ENCODE measurements at regions not wholly inside any gene's neighbourhood (a gene's known extent, or its start where the extent isn't known, plus 50 kb on each side); places are given as distances from the start of the nearest gene placed in this dataset.

DNA sequence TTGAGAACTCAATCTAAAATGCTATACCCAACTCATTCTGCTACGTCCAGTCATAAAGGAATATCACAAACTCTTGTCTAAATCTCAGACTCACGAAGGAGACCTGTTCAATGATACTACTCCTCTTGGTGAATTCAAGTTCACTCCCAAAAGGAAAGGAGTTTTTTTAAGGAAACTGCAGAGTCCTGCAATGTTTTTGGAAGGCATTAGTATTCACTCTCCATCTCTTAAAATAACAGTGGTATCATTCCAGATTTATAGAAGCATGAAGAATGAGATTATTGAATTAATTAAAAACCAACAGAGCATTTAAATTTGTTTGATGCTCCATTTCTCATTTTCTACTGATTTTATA is 73.4 kb downstream of the FOXD1 start:
- CTCF ChIA-PET (ENCODE audit: unreplicated experiment) = no interaction called here
- intact Hi-C loops (cut with micrococcal nuclease; ENCODE audit: unreplicated experiment) = no loop called here
- H4K20me1 ChIP-seq (ENCODE audit: insufficient read depth, low read length) = no peaks in the 10 kb centered on the region
- H2AFZ ChIP-seq (ENCODE audit: low read length) = no peak overlapping the region
- no peaks in the 10 kb centered on the region for H3K79me2 ChIP-seq (ENCODE audit: insufficient read depth, low read depth, low read length)
- no peak overlapping the region for H3K4me3 ChIP-seq (ENCODE audit: low read depth, low read length, poor library complexity, severe bottlenecking)
- H3K4me2 ChIP-seq (ENCODE audit: low read length) = no peak overlapping the region
- DNase-seq (ENCODE audit: low spot score) = no peak
- H3K9me2 ChIP-seq (ENCODE audit: insufficient read depth, low read length) = no peaks in the 10 kb centered on the region
- no peak overlapping the region for H3K27ac ChIP-seq (ENCODE audit: low read depth, low read length, poor library complexity, severe bottlenecking)
- TF ChIP-seq EZH2phosphoT487 (IDR thresholded peaks at IDR 0.05; ENCODE audit: borderline replicate concordance, low read depth, low read length) = no peak
- TF ChIP-seq, protein P1, sequence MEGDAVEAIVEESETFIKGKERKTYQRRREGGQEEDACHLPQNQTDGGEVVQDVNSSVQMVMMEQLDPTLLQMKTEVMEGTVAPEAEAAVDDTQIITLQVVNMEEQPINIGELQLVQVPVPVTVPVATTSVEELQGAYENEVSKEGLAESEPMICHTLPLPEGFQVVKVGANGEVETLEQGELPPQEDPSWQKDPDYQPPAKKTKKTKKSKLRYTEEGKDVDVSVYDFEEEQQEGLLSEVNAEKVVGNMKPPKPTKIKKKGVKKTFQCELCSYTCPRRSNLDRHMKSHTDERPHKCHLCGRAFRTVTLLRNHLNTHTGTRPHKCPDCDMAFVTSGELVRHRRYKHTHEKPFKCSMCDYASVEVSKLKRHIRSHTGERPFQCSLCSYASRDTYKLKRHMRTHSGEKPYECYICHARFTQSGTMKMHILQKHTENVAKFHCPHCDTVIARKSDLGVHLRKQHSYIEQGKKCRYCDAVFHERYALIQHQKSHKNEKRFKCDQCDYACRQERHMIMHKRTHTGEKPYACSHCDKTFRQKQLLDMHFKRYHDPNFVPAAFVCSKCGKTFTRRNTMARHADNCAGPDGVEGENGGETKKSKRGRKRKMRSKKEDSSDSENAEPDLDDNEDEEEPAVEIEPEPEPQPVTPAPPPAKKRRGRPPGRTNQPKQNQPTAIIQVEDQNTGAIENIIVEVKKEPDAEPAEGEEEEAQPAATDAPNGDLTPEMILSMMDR (conservative IDR thresholded peaks at IDR 0.05; ENCODE audit: low read length) = no peak
- H3K36me3 ChIP-seq (ENCODE audit: insufficient read depth, low read length) = no peaks in the 10 kb centered on the region
- H3K4me1 ChIP-seq (ENCODE audit: insufficient read depth, low read length, poor library complexity, severe bottlenecking) = no peaks in the 10 kb centered on the region
- no TSS peak for BruUV-seq (replicated peaks)
- POLR2A ChIA-PET = interaction anchor here (0.5 kb wide), 1 partner anchor 1546 kb away, joined by 4 read pairs; no protein-coding TSS in a partner anchor
- no peaks in the 10 kb centered on the region for H3K9me3 ChIP-seq (ENCODE audit: low read length)

DNA sequence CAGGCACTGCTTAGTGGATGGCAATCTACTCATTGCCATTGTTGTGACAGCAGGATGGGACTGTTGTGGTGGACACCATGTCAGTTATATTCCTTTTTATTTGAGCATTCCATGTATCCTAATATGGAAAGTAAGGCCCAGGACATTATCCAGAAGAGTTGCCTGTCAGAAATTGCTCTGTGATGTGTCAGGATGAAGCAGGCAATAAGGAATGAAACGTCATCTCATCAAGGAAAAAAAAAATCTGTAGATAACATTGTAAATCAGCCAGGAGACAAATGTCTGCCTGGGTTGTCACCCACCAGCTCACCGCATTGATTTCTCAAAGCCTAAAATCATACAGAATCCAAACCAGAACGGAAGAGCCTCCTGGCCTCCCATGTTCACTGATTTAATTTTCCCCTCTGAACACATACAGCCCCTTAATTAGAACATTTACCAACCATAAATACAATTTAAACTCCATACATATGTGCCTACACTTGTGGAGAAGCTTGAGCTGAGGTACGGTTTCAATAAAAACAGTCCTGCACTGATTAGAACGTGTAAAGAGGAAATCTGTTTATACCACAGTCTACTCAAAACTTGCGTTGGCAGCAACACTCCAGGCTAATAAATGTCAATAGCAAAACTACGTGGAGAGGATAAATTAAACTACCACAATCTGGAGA is 73.9 kb downstream of the FOXD1 start:
- no peak overlapping the region for H3K4me3 ChIP-seq (ENCODE audit: low read depth, low read length, poor library complexity, severe bottlenecking)
- DNase-seq (ENCODE audit: low spot score) = no peak
- no peak overlapping the region for H3K27ac ChIP-seq (ENCODE audit: low read depth, low read length, poor library complexity, severe bottlenecking)
- TF ChIP-seq EZH2phosphoT487 (IDR thresholded peaks at IDR 0.05; ENCODE audit: borderline replicate concordance, low read depth, low read length) = no peak
- TF ChIP-seq, protein P1 (conservative IDR thresholded peaks at IDR 0.05; ENCODE audit: low read length) = no peak
- intact Hi-C loops (cut with micrococcal nuclease; ENCODE audit: unreplicated experiment) = no loop called here
- H4K20me1 ChIP-seq (ENCODE audit: insufficient read depth, low read length) = no peaks in the 10 kb centered on the region
- CTCF ChIA-PET (ENCODE audit: unreplicated experiment) = no interaction called here
- no TSS peak for BruUV-seq (replicated peaks)
- POLR2A ChIA-PET = interaction anchor here (0.5 kb wide), 1 partner anchor 1547 kb away, joined by 4 read pairs; no protein-coding TSS in a partner anchor
- H3K9me3 ChIP-seq (ENCODE audit: low read length) = no peaks in the 10 kb centered on the region
- H3K4me1 ChIP-seq (ENCODE audit: insufficient read depth, low read length, poor library complexity, severe bottlenecking) = no peaks in the 10 kb centered on the region
- H3K4me2 ChIP-seq (ENCODE audit: low read length) = no peak overlapping the region
- H3K9me2 ChIP-seq (ENCODE audit: insufficient read depth, low read length) = no peaks in the 10 kb centered on the region
- no peak overlapping the region for H2AFZ ChIP-seq (ENCODE audit: low read length)
- no peaks in the 10 kb centered on the region for H3K79me2 ChIP-seq (ENCODE audit: insufficient read depth, low read depth, low read length)
- H3K36me3 ChIP-seq (ENCODE audit: insufficient read depth, low read length) = no peaks in the 10 kb centered on the region

DNA sequence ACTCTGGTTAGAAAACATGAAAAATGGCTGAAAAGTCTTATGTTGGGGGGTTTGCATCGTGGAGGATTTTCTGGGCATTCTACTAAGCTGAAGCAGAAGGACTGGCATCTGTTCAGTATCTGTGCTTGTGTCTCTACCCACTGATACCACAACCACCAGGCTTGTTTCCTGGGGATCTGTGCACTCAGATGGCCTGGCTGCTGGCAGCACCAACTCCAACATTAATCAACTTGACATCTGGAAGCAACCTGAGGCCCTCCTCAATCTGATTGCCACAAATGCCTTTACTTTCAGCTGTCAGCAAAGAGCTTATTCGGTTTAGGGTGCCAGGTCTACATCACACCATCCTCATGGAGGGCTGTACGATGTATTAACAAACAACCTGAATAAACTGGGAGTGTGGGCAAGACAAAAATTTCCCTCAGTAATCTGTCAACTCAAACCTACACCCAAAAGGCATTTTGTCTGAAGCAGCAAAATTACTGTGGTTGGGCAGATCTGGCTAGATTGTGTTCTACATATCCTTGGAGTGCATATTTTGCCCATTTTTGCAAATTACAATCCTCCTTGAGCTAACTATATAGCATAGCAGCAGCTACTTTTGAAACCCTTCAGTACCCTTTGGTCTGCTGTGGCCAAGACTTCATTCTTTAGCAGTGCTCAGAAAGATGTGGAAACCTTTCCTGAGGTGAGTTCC is 74.6 kb downstream of the FOXD1 start:
- H3K4me2 ChIP-seq (ENCODE audit: low read length) = no peak overlapping the region
- ChIA-PET CTCF (ENCODE audit: unreplicated experiment) (interaction anchor here (0.5 kb wide), 1 partner anchor 317 kb away, joined by 3 read pairs; no protein-coding TSS in a partner anchor), POLR2A (interaction anchor here (1.2 kb wide), 1 partner anchor 9 kb away, joined by 3 read pairs; no protein-coding TSS in a partner anchor)
- no TSS peak for BruUV-seq (replicated peaks)
- no peak overlapping the region for H2AFZ ChIP-seq (ENCODE audit: low read length)
- H3K79me2 ChIP-seq (ENCODE audit: insufficient read depth, low read depth, low read length) = no peaks in the 10 kb centered on the region
- H3K27ac ChIP-seq (ENCODE audit: low read depth, low read length, poor library complexity, severe bottlenecking) = no peak overlapping the region
- DNase-seq (ENCODE audit: low spot score) = no peak
- H3K4me1 ChIP-seq (ENCODE audit: insufficient read depth, low read length, poor library complexity, severe bottlenecking) = no peaks in the 10 kb centered on the region
- TF ChIP-seq EZH2phosphoT487 (IDR thresholded peaks at IDR 0.05; ENCODE audit: borderline replicate concordance, low read depth, low read length) = no peak
- TF ChIP-seq, protein P1 (conservative IDR thresholded peaks at IDR 0.05; ENCODE audit: low read length) = no peak
- H3K9me3 ChIP-seq (ENCODE audit: low read length) = no peaks in the 10 kb centered on the region
- no peaks in the 10 kb centered on the region for H3K9me2 ChIP-seq (ENCODE audit: insufficient read depth, low read length)
- H3K4me3 ChIP-seq (ENCODE audit: low read depth, low read length, poor library complexity, severe bottlenecking) = no peak overlapping the region
- H4K20me1 ChIP-seq (ENCODE audit: insufficient read depth, low read length) = no peaks in the 10 kb centered on the region
- intact Hi-C loops (cut with micrococcal nuclease; ENCODE audit: unreplicated experiment) = no loop called here
- H3K36me3 ChIP-seq (ENCODE audit: insufficient read depth, low read length) = no peaks in the 10 kb centered on the region
